ENCODE measurements at regions not wholly inside any gene's neighbourhood (a gene's known extent, or its start where the extent isn't known, plus 50 kb on each side); places are given as distances from the start of the nearest gene placed in this dataset.

DNA sequence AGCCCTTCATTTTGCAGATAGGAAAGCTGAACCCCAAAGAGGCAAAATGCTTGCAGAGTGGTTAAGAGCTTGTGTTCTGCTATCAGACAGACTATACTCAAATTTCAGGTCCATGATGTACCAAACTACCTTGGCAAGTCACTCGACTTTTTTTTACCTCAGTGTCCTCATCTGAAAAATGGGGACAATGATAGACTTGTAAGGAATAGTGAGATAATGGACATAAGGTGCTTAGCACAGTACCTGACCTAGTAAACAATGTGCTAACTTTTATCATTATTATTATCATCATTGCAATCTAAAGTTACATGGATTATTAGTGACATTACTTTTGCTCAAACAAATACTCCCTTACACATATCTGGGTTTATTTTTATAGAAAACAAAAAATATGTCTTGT lies 79.4 kb upstream of the ARID5B start:
- H3K36me3 Mint-ChIP-seq = no peaks in the 10 kb centered on the region
- H3K27me3 Mint-ChIP-seq (ENCODE audit: low read depth in 3 of 3) = no peaks in the 10 kb centered on the region
- no peaks in the 10 kb centered on the region for H4K20me1 ChIP-seq (ENCODE audit: insufficient read depth, low read length)
- H3K4me1 ChIP-seq (ENCODE audit: control insufficient read depth in 1 of 2, insufficient read depth in 2 of 2, low read length in 2 of 2) = no peaks in the 10 kb centered on the region
- intact Hi-C loops (cut with micrococcal nuclease) = no loop called here
- no peaks in the 10 kb centered on the region for H3K4me1 Mint-ChIP-seq
- TF ChIP-seq, protein P1, sequence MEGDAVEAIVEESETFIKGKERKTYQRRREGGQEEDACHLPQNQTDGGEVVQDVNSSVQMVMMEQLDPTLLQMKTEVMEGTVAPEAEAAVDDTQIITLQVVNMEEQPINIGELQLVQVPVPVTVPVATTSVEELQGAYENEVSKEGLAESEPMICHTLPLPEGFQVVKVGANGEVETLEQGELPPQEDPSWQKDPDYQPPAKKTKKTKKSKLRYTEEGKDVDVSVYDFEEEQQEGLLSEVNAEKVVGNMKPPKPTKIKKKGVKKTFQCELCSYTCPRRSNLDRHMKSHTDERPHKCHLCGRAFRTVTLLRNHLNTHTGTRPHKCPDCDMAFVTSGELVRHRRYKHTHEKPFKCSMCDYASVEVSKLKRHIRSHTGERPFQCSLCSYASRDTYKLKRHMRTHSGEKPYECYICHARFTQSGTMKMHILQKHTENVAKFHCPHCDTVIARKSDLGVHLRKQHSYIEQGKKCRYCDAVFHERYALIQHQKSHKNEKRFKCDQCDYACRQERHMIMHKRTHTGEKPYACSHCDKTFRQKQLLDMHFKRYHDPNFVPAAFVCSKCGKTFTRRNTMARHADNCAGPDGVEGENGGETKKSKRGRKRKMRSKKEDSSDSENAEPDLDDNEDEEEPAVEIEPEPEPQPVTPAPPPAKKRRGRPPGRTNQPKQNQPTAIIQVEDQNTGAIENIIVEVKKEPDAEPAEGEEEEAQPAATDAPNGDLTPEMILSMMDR (IDR thresholded peaks at IDR 0.05) = no peak
- DNase-seq = no peak
- no peak overlapping the region for H3K27ac Mint-ChIP-seq
- H3K79me2 ChIP-seq (ENCODE audit: insufficient read depth, low read length) = no peaks in the 10 kb centered on the region
- no peak overlapping the region for H2AFZ ChIP-seq (ENCODE audit: insufficient read depth, low read depth, low read length, poor library complexity, severe bottlenecking)
- H3K27ac ChIP-seq (ENCODE audit: low read depth in 1 of 2, low read length in 2 of 2) = no peak overlapping the region
- H3K4me3 Mint-ChIP-seq = no peak overlapping the region
- no CpG with 5 or more reads among the region's 1 CpG for WGBS (ENCODE audit: insufficient coverage)
- H3K9me3 ChIP-seq (replicated peaks in 1 of 2; ENCODE audit: control insufficient read depth in 1 of 2, insufficient read depth in 1 of 2, low read length in 2 of 2) = no peaks in the 10 kb centered on the region
- no peaks in the 10 kb centered on the region for H3K27me3 ChIP-seq (ENCODE audit: control insufficient read depth in 2 of 2, insufficient read depth in 2 of 2, low read length in 2 of 2)
- no peak overlapping the region for H3K4me2 ChIP-seq (replicated peaks; ENCODE audit: extremely low read depth, low read length, poor library complexity, severe bottlenecking)
- H3K36me3 ChIP-seq (replicated peaks in 1 of 2; ENCODE audit: control insufficient read depth in 1 of 2, insufficient read depth in 2 of 2, low read length in 2 of 2) = no peaks in the 10 kb centered on the region
- H3K9ac ChIP-seq (ENCODE audit: insufficient read depth, low read length, poor library complexity, severe bottlenecking) = no peak overlapping the region
- no peak overlapping the region for H3K4me3 ChIP-seq (replicated peaks in 1 of 3; ENCODE audit: low read depth in 2 of 3, low read length in 3 of 3)
- H3K9me3 Mint-ChIP-seq = peaks cover 0 to 2% (median 0%) of the 10 kb centered on the region in 7 donors

DNA sequence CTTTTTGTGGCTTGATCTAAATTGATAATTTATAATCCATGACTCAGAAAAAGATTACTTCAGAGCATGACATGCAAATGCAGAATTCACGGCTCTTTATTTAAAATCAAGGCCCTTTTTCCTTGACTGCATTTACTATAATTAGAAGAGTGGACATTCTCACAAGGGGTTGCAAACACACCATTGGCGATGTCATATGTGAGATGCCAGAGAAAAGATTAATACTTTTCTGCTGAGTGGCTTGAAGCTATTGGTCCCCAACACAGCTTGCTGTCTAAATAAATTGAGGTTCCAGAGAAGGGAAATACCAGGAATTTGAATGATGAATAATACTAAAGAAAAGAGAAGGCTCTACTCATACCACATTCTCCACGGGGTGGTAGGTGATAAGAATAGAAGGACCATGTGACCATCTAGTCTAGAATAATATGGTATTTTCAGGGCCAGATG lies 78.7 kb upstream of the ARID5B start:
- Histone ChIP-seq H3K27me3 (ENCODE audit: control insufficient read depth in 2 of 2, insufficient read depth in 2 of 2, low read length in 2 of 2) (no peaks in the 10 kb centered on the region), H3K4me2 (replicated peaks; ENCODE audit: extremely low read depth, low read length, poor library complexity, severe bottlenecking) (no peak overlapping the region), H3K9me3 (replicated peaks in 1 of 2; ENCODE audit: control insufficient read depth in 1 of 2, insufficient read depth in 1 of 2, low read length in 2 of 2) (no peaks in the 10 kb centered on the region), H3K4me1 (ENCODE audit: control insufficient read depth in 1 of 2, insufficient read depth in 2 of 2, low read length in 2 of 2) (no peaks in the 10 kb centered on the region), H4K20me1 (ENCODE audit: insufficient read depth, low read length) (no peaks in the 10 kb centered on the region), H2AFZ (ENCODE audit: insufficient read depth, low read depth, low read length, poor library complexity, severe bottlenecking) (no peak overlapping the region), H3K79me2 (ENCODE audit: insufficient read depth, low read length) (no peaks in the 10 kb centered on the region), H3K4me3 (replicated peaks in 1 of 3; ENCODE audit: low read depth in 2 of 3, low read length in 3 of 3) (no peak overlapping the region), H3K27ac (ENCODE audit: low read depth in 1 of 2, low read length in 2 of 2) (no peak overlapping the region), H3K9ac (ENCODE audit: insufficient read depth, low read length, poor library complexity, severe bottlenecking) (no peak overlapping the region), H3K36me3 (replicated peaks in 1 of 2; ENCODE audit: control insufficient read depth in 1 of 2, insufficient read depth in 2 of 2, low read length in 2 of 2) (no peaks in the 10 kb centered on the region)
- no peaks in the 10 kb centered on the region for H3K4me1 Mint-ChIP-seq
- WGBS (ENCODE audit: insufficient coverage) = 80% methylated on average over 1 of the region's 3 CpGs
- H3K4me3 Mint-ChIP-seq = no peak overlapping the region
- TF ChIP-seq, protein P1 (IDR thresholded peaks at IDR 0.05) = no peak
- H3K9me3 Mint-ChIP-seq = peaks cover 0 to 2% (median 0%) of the 10 kb centered on the region in 7 donors
- DNase-seq = no peak
- H3K36me3 Mint-ChIP-seq = no peaks in the 10 kb centered on the region
- intact Hi-C loops (cut with micrococcal nuclease) = no loop called here
- no peaks in the 10 kb centered on the region for H3K27me3 Mint-ChIP-seq (ENCODE audit: low read depth in 3 of 3)
- H3K27ac Mint-ChIP-seq = no peak overlapping the region
